ENCODE measurements at regions not wholly inside any gene's neighbourhood (a gene's known extent, or its start where the extent isn't known, plus 50 kb on each side); places are given as distances from the start of the nearest gene placed in this dataset.
A peak's percentile ranks its signal among the peaks of the same experiment; 100 is the strongest.
"Not testable (repeated sequence)": the region's sequence is repeated elsewhere in the genome, so short reads cannot be mapped to it uniquely, and the experiment has no call there.

GRCh38 chr6:4725136-4725760, 51.0 kb upstream of the CDYL start:
- peaks cover 20% of the 10 kb centered on the region for H3K27me3 Mint-ChIP-seq (ENCODE audit: unreplicated experiment)
- H3K4me1 Mint-ChIP-seq (ENCODE audit: unreplicated experiment); H3K36me3 Mint-ChIP-seq (ENCODE audit: unreplicated experiment); H3K4me3 Mint-ChIP-seq (ENCODE audit: unreplicated experiment); DNase-seq (ENCODE audit: extremely low spot score, unreplicated experiment); H3K27ac Mint-ChIP-seq (ENCODE audit: unreplicated experiment); H3K9me3 Mint-ChIP-seq (ENCODE audit: unreplicated experiment): not testable (repeated sequence)

DNA sequence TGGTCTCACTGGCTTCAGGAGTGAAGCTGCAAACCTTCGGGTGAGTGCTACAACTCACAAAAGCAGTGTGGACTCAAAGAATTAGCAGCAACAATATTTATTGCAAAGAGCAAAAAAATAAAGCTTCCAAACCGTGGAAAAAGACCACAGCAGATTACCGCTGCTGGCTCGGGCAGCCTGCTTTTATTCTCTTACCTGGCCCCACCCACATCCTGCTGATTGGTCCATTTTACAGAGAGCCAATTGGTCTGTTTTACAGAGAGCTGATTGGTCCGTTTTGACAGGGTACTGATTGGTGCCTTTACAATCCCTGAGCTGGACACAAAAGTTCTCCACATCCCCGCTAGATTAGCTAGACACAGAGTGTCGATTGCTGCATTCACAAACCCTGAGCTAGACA, 51.5 kb upstream of the CDYL start:
- H3K4me3 Mint-ChIP-seq (ENCODE audit: unreplicated experiment); H3K4me1 Mint-ChIP-seq (ENCODE audit: unreplicated experiment); H3K36me3 Mint-ChIP-seq (ENCODE audit: unreplicated experiment); H3K9me3 Mint-ChIP-seq (ENCODE audit: unreplicated experiment); H3K27ac Mint-ChIP-seq (ENCODE audit: unreplicated experiment): not testable (repeated sequence)
- peaks cover 25% of the 10 kb centered on the region for H3K27me3 Mint-ChIP-seq (ENCODE audit: unreplicated experiment)
- DNase-seq (ENCODE audit: extremely low spot score, unreplicated experiment), result peak; percentile 27

GRCh38 chr6:4723383-4723782, 52.8 kb upstream of the CDYL start:
- Mint-ChIP-seq H3K9me3 (ENCODE audit: unreplicated experiment) (no peaks in the 10 kb centered on the region), H3K36me3 (ENCODE audit: unreplicated experiment) (peaks cover 2% of the 10 kb centered on the region), H3K4me1 (ENCODE audit: unreplicated experiment) (no peaks in the 10 kb centered on the region), H3K27me3 (ENCODE audit: unreplicated experiment) (peaks cover 25% of the 10 kb centered on the region), H3K4me3 (ENCODE audit: unreplicated experiment) (no peak overlapping the region), H3K27ac (ENCODE audit: unreplicated experiment) (no peak overlapping the region)
- no peak for TF ChIP-seq CTCF (IDR thresholded peaks at IDR 0.05)
- no peak for DNase-seq (ENCODE audit: extremely low spot score, unreplicated experiment)

DNA sequence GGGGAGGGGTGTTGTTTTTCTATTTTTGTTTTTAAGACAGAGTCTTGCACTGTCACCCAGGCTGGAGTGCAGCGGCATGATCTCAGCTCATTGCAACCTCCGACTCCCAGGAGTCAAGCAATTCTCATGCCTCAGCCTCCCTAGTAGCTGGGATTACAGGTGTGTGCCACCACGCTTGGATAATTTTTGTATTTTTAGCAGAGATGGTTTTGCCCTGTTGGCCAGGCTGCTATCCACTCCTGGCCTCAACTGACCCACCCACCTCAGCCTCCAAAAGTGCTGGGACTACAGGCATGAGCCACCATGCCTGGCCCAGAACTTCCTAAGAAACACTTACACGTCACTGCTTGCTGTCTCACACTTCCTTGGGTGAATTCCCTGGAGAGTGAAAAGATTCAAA, 54.8 kb upstream of the CDYL start:
- H3K27ac Mint-ChIP-seq (ENCODE audit: unreplicated experiment); H3K36me3 Mint-ChIP-seq (ENCODE audit: unreplicated experiment); H3K4me3 Mint-ChIP-seq (ENCODE audit: unreplicated experiment); H3K4me1 Mint-ChIP-seq (ENCODE audit: unreplicated experiment); H3K9me3 Mint-ChIP-seq (ENCODE audit: unreplicated experiment): not testable (repeated sequence)
- peaks cover 21% of the 10 kb centered on the region for H3K27me3 Mint-ChIP-seq (ENCODE audit: unreplicated experiment)
- DNase-seq (ENCODE audit: extremely low spot score, unreplicated experiment), result peak; percentile 27

DNA sequence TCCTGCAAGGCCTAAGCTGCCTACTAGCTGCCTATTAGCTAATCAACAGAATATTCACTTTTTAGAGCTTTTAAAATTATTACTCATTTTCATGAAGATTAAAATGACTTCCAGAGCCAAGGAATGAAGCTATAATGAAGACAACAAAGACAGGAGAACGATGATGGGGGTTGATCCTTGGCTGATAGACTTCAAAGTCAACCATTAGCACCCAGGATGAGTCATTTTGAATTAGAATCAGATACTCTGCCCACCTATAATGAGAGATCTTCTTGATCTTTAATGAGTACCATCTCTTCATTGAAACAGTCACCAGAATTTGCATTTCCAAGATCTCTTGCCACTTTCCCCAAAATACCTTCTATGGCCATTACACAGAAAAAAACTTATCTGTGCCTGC, 56.7 kb upstream of the CDYL start:
- Mint-ChIP-seq H3K4me1 (ENCODE audit: unreplicated experiment) (no peaks in the 10 kb centered on the region), H3K27ac (ENCODE audit: unreplicated experiment) (no peak overlapping the region), H3K36me3 (ENCODE audit: unreplicated experiment) (peaks cover under 1% of the 10 kb centered on the region), H3K9me3 (ENCODE audit: unreplicated experiment) (no peaks in the 10 kb centered on the region), H3K27me3 (ENCODE audit: unreplicated experiment) (peaks cover 21% of the 10 kb centered on the region), H3K4me3 (ENCODE audit: unreplicated experiment) (no peak overlapping the region)
- no peak for TF ChIP-seq CTCF (IDR thresholded peaks at IDR 0.05)
- DNase-seq (ENCODE audit: extremely low spot score, unreplicated experiment), result no peak

DNA sequence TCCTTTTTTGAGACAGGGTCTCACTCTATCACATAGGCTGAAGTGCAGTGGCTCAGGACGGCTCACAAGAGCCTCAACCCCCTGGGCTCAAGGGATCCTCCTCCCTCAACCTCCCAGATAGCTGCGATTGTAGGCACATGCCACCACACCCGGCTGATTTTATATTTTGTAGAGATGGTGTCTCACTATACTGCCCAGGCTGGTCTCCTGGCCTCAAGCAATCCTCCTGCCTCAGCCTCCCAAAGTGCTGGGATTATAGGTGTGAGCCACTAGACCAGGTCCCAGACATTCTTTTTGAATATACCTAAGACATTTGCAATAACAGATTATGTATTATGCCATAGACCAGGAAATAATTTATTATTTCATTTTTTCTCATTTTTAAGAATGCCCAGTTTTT, 58.3 kb upstream of the CDYL start:
- TF ChIP-seq CTCF (IDR thresholded peaks at IDR 0.05), result no peak
- H3K4me3 Mint-ChIP-seq (ENCODE audit: unreplicated experiment), result no peak overlapping the region
- no peaks in the 10 kb centered on the region for H3K4me1 Mint-ChIP-seq (ENCODE audit: unreplicated experiment)
- no peak for DNase-seq (ENCODE audit: extremely low spot score, unreplicated experiment)
- H3K27ac Mint-ChIP-seq (ENCODE audit: unreplicated experiment), result no peak overlapping the region
- H3K27me3 Mint-ChIP-seq (ENCODE audit: unreplicated experiment), result peaks cover 14% of the 10 kb centered on the region
- H3K9me3 Mint-ChIP-seq (ENCODE audit: unreplicated experiment), result no peaks in the 10 kb centered on the region
- H3K36me3 Mint-ChIP-seq (ENCODE audit: unreplicated experiment), result no peaks in the 10 kb centered on the region

DNA sequence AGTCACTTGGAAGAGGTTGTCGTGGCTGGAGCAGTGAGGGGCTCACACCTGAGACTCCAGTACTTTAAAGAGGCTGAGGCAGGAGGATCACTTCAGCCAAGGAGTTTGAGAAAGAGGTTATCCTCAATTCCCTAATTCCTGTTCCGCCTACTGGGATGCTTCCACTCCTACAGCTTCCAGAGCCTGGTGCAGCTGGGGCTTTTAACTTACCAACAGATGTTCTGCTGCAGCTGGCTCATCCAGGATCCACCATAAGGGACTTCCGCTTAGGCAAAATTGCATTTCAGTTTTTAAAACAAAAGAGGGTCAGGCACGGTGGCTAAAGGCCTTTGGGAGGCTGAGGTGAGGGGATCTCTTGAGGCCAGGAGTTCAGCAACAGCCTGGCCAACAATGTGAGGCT, 59.1 kb upstream of the CDYL start:
- Mint-ChIP-seq H3K4me1 (ENCODE audit: unreplicated experiment) (no peaks in the 10 kb centered on the region), H3K9me3 (ENCODE audit: unreplicated experiment) (no peaks in the 10 kb centered on the region), H3K4me3 (ENCODE audit: unreplicated experiment) (no peak overlapping the region), H3K27me3 (ENCODE audit: unreplicated experiment) (peaks cover 14% of the 10 kb centered on the region), H3K27ac (ENCODE audit: unreplicated experiment) (no peak overlapping the region), H3K36me3 (ENCODE audit: unreplicated experiment) (no peaks in the 10 kb centered on the region)
- no peak for TF ChIP-seq CTCF (IDR thresholded peaks at IDR 0.05)
- peak; percentile 40 for DNase-seq (ENCODE audit: extremely low spot score, unreplicated experiment)
